CD4-positive, alpha-beta T cell treated with Interferon gamma for 1 hour (primary cell): ENCODE measurements at regions not wholly inside any gene's neighbourhood (a gene's known extent, or its start where the extent isn't known, plus 50 kb on each side); places are given as distances from the start of the nearest gene placed in this dataset.
A peak's percentile ranks its signal among the peaks of the same experiment; 100 is the strongest.
"Not testable (repeated sequence)": the region's sequence is repeated elsewhere in the genome, so short reads cannot be mapped to it uniquely, and the experiment has no call there.

Experiments
- DNase-seq: peaks from one replicate; pipeline ENCODE4 v3.0.0-alpha.2; 2020

DNA sequence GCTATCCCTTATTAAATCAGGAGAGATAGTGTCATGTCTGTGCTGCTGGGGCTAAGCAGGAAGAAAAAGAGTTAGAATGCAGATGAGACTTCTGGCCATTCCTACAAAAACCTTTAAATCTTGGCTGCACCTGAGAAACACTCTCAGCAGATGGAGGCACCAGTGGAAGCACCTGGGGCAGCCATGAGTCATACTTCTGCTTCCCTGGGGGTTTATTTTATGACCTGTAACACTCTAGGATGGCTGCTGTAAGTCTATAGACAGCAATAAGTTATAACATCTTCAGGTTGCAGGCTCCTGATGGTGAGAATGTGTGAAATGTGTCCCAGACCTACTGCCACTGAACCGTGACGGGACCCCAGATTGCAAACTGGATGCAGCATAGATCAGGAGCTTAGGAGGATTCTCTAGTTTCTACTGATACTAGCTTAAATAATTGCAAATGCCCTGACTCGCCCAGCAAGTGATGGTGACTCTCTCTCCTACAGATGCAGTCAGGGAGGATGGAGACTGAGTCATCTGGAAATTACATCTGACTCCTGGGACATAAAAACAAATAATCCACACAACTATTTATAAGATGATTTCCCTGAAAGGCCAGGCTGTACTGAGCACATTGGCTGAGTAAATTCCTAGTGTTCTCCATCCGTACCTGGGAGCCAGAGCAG lies 479.2 kb downstream of the RPIA start:
- not testable (repeated sequence) for DNase-seq

- not testable (repeated sequence) for DNase-seq
Measured at GRCh38 chr2:89171174-89171519, 479.7 kb downstream of the RPIA start.

GRCh38 chr2:89177004-89177403 lies 485.5 kb downstream of the RPIA start:
- not testable (repeated sequence) for DNase-seq

- not testable (repeated sequence) for DNase-seq
Measured at GRCh38 chr2:89182221-89182620, 490.7 kb downstream of the RPIA start.

GRCh38 chr2:89184746-89185145 lies 493.3 kb downstream of the RPIA start:
- DNase-seq = not testable (repeated sequence)

- DNase-seq = not testable (repeated sequence)
Measured at GRCh38 chr2:89195636-89196251, 504.3 kb downstream of the RPIA start.

DNA sequence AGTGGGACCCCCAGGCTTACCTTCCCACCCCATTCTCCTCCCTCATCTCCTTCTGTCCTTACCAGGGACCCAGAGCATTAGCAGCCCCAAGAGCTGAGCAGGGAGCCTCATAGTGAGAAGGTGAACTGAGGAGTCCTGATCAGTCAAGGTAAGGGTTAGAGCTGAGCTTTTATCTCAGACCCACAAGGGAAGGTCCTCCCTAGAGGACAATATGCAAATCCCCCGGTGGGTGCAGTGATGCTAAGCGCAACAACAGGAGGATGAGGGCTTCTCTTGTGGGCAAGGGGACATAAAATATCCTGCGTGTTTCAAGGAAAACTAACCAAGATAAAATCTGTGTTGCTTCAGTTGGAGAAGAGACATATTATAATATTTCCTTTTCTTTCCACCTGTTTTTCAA lies 505.2 kb downstream of the RPIA start:
- DNase-seq = not testable (repeated sequence)

GRCh38 chr2:89198026-89198425 lies 506.6 kb downstream of the RPIA start:
- not testable (repeated sequence) for DNase-seq

DNA sequence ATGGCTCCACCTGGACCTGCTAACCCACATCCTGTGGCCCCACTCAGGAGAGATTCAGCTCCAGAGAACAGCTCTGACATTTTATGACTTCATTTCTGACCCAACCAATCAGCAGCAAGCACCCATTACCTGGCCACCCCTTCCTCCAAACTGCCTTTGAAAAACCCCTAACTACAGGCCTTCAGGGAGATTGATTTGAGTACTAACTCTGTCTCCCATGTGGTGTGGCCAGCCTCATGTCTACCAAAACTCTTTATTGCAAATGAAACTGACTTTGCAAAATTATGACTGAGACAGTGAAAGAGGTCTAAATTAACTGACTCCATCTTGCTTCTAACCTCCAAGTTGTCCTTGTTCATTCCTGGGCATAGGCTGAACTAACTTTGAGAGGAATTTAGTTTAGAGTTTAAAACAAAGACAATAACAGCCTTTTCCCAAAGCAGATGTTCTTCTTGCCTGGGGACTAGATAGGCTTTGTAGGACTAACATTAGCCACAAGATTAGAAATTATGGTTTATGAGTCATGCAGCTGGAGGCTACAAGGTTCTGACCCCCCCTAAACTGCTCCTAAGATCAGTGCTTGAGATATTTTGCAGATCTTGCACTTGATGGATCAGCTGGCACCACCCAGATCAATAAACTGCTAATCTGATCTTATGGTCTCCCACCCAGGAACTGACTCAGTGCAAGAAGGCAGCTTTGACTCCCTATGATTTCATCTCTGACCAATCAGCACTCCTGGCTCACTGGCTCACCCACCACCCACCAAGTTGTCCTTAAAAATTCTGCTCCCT lies 508.2 kb downstream of the RPIA start:
- DNase-seq = not testable (repeated sequence)

GRCh38 chr2:89200247-89200527 lies 508.7 kb downstream of the RPIA start:
- not testable (repeated sequence) for DNase-seq

- not testable (repeated sequence) for DNase-seq
Measured at GRCh38 chr2:89202518-89202917, 511.0 kb downstream of the RPIA start.

DNA sequence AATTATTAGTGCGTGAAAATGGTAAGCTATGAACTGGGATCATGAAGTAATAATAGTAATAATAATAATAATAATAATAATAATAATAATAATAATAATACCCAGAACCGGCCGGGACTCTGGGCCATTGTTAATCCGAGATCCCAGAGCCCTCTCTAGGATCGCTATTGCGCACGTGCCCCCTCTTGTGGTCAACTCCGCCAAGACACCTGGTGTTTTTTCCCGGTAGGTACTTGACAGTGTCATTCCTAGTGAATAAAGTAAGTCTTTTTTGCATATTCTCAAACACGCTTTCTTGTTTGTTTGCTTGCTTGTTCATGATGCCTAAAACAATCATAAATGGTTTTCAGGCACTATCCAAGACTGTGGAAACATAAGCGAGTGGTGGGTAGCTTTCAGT lies 513.7 kb downstream of the RPIA start:
- not testable (repeated sequence) for DNase-seq

DNA sequence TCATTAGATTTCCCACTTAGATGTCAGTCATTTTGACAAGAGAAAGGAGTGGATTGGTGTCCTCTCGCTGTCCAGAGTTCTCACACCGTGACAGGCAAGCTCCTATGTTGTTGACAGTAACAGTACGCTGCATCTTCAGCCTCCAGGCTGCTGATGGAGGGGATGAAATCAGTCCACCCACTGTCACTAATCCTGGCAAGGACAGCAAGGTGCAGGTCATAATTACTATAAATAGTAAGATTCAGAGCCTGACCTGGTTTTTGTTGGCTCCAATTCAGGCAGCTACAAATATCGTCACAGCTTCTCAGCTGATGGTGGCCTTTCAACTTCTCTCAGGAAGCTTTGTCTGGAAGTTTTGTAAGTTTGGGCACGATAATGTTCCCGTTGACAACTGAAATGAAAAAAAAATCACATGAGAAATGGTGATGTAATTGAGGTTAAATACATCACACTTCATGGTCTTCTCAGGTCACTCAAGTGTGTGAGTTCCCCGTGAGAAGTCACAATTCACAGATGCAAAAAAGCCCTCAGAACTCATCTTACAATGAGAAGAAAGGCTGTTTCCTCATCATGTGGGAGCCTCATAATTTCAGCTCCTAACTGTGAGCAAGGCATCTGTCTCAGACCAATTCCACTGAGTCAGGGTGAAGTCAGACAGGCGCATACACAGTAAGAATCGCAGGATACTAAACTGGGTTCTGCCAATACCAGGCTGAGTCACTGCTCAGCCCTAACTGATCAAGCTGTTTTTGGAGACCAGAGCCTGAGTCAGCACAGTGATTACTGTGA lies 516.9 kb downstream of the RPIA start:
- DNase-seq = peak; percentile 23

DNA sequence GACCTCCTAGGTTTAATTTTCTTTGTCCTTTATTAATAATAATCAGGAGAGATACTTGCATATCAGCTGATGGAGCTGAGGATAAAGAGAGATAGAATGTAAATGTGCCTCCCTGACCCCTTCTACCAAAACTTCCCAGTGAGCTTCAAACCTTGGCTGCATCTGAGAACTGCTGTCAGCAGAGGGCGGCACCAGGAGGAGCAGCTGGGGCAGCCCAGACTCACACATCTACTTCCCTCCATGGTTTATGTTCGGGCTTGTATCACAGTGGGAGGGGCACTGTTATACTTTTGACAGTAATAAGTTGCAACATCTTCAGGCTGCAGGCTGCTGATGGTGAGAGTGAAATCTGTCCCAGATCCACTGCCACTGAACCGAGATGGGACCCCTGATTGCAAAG lies 521.7 kb downstream of the RPIA start:
- DNase-seq = peak; percentile 41

- DNase-seq = not testable (repeated sequence)
Measured at GRCh38 chr2:89213811-89214210, 522.3 kb downstream of the RPIA start.

GRCh38 chr2:89221474-89221873 lies 530.0 kb downstream of the RPIA start:
- not testable (repeated sequence) for DNase-seq

DNA sequence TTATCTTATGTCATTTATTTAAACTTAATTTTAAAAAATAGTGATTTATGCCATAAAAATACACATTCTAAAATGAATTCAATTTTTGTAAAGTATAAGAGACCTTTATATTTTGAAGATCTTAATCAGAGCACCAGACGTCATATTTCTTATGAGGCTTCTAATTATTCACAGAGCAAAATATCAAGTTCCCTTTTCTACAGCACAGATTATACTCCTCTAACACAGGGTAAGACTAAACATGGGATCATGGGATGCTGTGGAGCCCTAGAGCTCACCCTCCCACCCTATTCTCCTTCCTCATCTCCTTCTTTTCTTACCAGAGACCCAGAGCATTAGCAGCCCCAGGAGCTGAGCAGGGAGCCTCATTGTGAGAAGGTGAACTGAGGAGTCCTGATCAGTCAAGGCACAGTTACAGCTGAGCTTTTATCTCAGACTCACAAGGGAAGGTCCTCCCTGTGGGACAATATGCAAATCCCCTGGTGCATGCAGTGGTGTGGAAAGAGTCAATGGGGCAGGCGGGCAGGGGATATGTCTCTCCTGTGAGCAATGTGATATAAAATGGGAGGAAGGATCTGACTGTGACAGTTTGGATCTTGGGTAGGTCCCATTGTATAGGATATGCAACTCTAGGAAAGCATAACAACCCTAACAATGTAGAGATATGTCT lies 530.7 kb downstream of the RPIA start:
- not testable (repeated sequence) for DNase-seq

DNA sequence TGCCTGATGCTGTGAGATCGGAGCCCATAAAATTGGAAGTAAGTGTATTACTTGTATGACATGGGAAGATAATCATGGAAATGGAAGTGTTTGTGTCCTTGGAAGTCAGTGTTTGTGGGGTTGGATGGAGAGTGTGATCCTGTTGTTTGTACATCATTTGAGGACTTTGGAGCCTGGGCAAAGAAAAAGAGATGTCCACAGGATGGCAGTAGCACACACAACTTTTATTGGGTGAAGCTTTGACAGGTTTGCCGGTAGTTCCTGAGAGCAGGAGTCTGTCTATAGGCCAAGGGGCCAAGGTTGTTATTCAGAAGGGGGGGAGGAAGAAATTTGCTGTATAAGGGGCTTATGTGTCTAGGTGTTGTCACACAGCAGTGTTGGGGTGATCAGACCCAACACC lies 533.3 kb downstream of the RPIA start:
- DNase-seq = not testable (repeated sequence)

- DNase-seq = not testable (repeated sequence)
Measured at GRCh38 chr2:89229979-89230378, 538.5 kb downstream of the RPIA start.

GRCh38 chr2:89231241-89231640 lies 539.8 kb downstream of the RPIA start:
- not testable (repeated sequence) for DNase-seq

GRCh38 chr2:89233931-89234330 lies 542.5 kb downstream of the RPIA start:
- not testable (repeated sequence) for DNase-seq

GRCh38 chr2:89234818-89235466 lies 543.5 kb downstream of the RPIA start:
- DNase-seq = not testable (repeated sequence)
